GM23338 (cell line): ENCODE measurements at regions not wholly inside any gene's neighbourhood (a gene's known extent, or its start where the extent isn't known, plus 50 kb on each side); places are given as distances from the start of the nearest gene placed in this dataset.

Experiments
- ATAC-seq: fragments of 200-7000 bp; cut with Tn5 transposase; 3 replicates; pipeline ENCODE4 v1.9.1; 2020
- DNase-seq: peaks from one replicate; pipeline ENCODE4 v3.0.0-alpha.2; 2015; ENCODE audit warnings: low spot score
- H2AFZ ChIP-seq: fragments of 200-600 bp; sonication (generic); 2 replicates; pipeline ENCODE4 v1.8.0; 2016; ENCODE audit warnings: antibody characterized with exemption, mild to moderate bottlenecking, moderate library complexity
- H3F3A ChIP-seq: fragments of 200-600 bp; sonication (generic); replicated peaks from 2 replicates; pipeline ENCODE4 v1.8.0; 2017; ENCODE audit warnings: antibody characterized with exemption, mixed run types, low read depth
- H3K27ac ChIP-seq: fragments of 200-600 bp; sonication (generic); 2 replicates; pipeline ENCODE4 v1.6.1; 2016; ENCODE audit warnings: low read depth
- H3K27me3 ChIP-seq: fragments of 200-600 bp; sonication (generic); 2 replicates; pipeline ENCODE4 v1.8.0; 2016; ENCODE audit warnings: mild to moderate bottlenecking, mixed run types, moderate library complexity; ENCODE audit not compliant: insufficient read depth
- H3K36me3 ChIP-seq: fragments of 200-600 bp; sonication (generic); 2 replicates; pipeline ENCODE4 v1.8.0; 2016; ENCODE audit warnings: mild to moderate bottlenecking; ENCODE audit not compliant: insufficient read depth
- H3K4me1 ChIP-seq: fragments of 200-600 bp; sonication (generic); 2 replicates; pipeline ENCODE4 v1.8.0; 2016; ENCODE audit warnings: mild to moderate bottlenecking, moderate library complexity; ENCODE audit not compliant: insufficient read depth
- H3K4me2 ChIP-seq: fragments of 200-600 bp; sonication (generic); 2 replicates; pipeline ENCODE4 v1.7.1; 2017; ENCODE audit warnings: mixed run types
- H3K4me3 ChIP-seq: fragments of 200-600 bp; sonication (generic); 2 replicates; pipeline ENCODE4 v1.6.1; 2016; ENCODE audit warnings: mixed run types
- H3K79me2 ChIP-seq: fragments of 200-600 bp; sonication (generic); replicated peaks from 2 replicates; pipeline ENCODE4 v1.8.0; 2017; ENCODE audit warnings: mild to moderate bottlenecking; ENCODE audit not compliant: insufficient read depth
- H3K9me2 ChIP-seq: fragments of 200-600 bp; sonication (generic); 2 replicates; pipeline ENCODE4 v1.8.0; 2017; ENCODE audit not compliant: insufficient read depth
- H4K20me1 ChIP-seq: fragments of 200-600 bp; sonication (generic); replicated peaks from 2 replicates; pipeline ENCODE4 v1.8.0; 2017; ENCODE audit warnings: mild to moderate bottlenecking; ENCODE audit not compliant: insufficient read depth
- H3K27ac Mint-ChIP-seq: 2 replicates; pipeline ENCODE4 v1.8.0; 2020; ENCODE audit warnings: inconsistent platforms, mild to moderate bottlenecking, moderate library complexity, mixed read lengths
- H3K27me3 Mint-ChIP-seq: 3 replicates; pipeline ENCODE4 v1.8.0; 2022; ENCODE audit warnings: low read depth, mild to moderate bottlenecking, moderate library complexity, mixed read lengths, inconsistent platforms; ENCODE audit not compliant: insufficient read depth, poor library complexity
- H3K36me3 Mint-ChIP-seq: 3 replicates; pipeline ENCODE4 v1.8.0; 2021; ENCODE audit warnings: low read depth, mild to moderate bottlenecking, inconsistent platforms, moderate library complexity, mixed read lengths
- H3K4me1 Mint-ChIP-seq: 3 replicates; pipeline ENCODE4 v1.8.0; 2020; ENCODE audit warnings: mild to moderate bottlenecking, inconsistent platforms, mixed read lengths
- H3K4me3 Mint-ChIP-seq: 3 replicates; pipeline ENCODE4 v1.8.0; 2021; ENCODE audit warnings: moderate library complexity, mild to moderate bottlenecking, inconsistent platforms, mixed read lengths
- H3K9me3 Mint-ChIP-seq: 3 replicates; pipeline ENCODE4 v1.8.0; 2020; ENCODE audit warnings: moderate library complexity, mild to moderate bottlenecking, inconsistent platforms, mixed read lengths
- CREB1 ChIP-seq: fragments of 250-450 bp; sonication (Bioruptor Pico); IDR thresholded peaks from 2 replicates; pipeline ENCODE4 v1.5.0; 2020; ENCODE audit warnings: low read depth, mild to moderate bottlenecking, moderate library complexity
- EZH2 ChIP-seq: fragments of 200-600 bp; sonication (generic); IDR thresholded peaks from one replicate; pipeline ENCODE4 v1.8.0; 2017; ENCODE audit warnings: antibody characterized with exemption, mild to moderate bottlenecking, low read depth; ENCODE audit not compliant: unreplicated experiment
- EZH2phosphoT487 ChIP-seq: fragments of 200-600 bp; sonication (generic); IDR thresholded peaks from one replicate; pipeline ENCODE4 v1.8.1; 2018; ENCODE audit warnings: antibody characterized with exemption; ENCODE audit not compliant: unreplicated experiment
- NANOG ChIP-seq: IDR thresholded peaks from 2 replicates; pipeline ENCODE4 v1.6.1; 2016; ENCODE audit warnings: antibody characterized with exemption, borderline replicate concordance
- POLR2AphosphoS5 ChIP-seq: IDR thresholded peaks from 2 replicates; pipeline ENCODE4 v1.6.1; 2016; ENCODE audit warnings: antibody characterized with exemption, low read depth
- REST ChIP-seq: IDR thresholded peaks from one replicate; pipeline ENCODE4 v1.6.1; 2018; ENCODE audit warnings: antibody characterized with exemption; ENCODE audit not compliant: unreplicated experiment
- STAT1 ChIP-seq: IDR thresholded peaks from one replicate; pipeline ENCODE4 v1.6.1; 2016; ENCODE audit warnings: antibody characterized with exemption; ENCODE audit not compliant: unreplicated experiment
- ZNF114 ChIP-seq: fragments of 250-450 bp; sonication (Bioruptor Pico); IDR thresholded peaks from 2 replicates; pipeline ENCODE4 v1.5.0; 2020; ENCODE audit warnings: mild to moderate bottlenecking, moderate library complexity
- ZNF331 ChIP-seq: fragments of 250-450 bp; sonication (Bioruptor Pico); IDR thresholded peaks from 2 replicates; pipeline ENCODE4 v1.5.0; 2020; ENCODE audit warnings: low read depth, mild to moderate bottlenecking, moderate library complexity
- TF ChIP-seq, protein P1 (sequence below): IDR thresholded peaks from 2 replicates; pipeline ENCODE4 v1.6.1; 2016; ENCODE audit warnings: antibody characterized with exemption
- TF ChIP-seq, protein P2 (sequence below), 2 experiments: fragments of 200-600 bp in 1 of 2; sonication (generic) in 1 of 2; conservative IDR thresholded peaks; 2 replicates each; pipeline versions ENCODE4 v1.5.1 to v1.6.1; 2016 to 2017; ENCODE audit warnings: antibody characterized with exemption in 2 of 2, low read depth in 2 of 2, mild to moderate bottlenecking in 2 of 2, moderate library complexity in 1 of 2
- TF ChIP-seq, protein P3 (sequence below): fragments of 250-450 bp; sonication (Bioruptor Pico); IDR thresholded peaks from 2 replicates; pipeline ENCODE4 v1.5.0; 2020; ENCODE audit warnings: mild to moderate bottlenecking, moderate library complexity

DNA sequence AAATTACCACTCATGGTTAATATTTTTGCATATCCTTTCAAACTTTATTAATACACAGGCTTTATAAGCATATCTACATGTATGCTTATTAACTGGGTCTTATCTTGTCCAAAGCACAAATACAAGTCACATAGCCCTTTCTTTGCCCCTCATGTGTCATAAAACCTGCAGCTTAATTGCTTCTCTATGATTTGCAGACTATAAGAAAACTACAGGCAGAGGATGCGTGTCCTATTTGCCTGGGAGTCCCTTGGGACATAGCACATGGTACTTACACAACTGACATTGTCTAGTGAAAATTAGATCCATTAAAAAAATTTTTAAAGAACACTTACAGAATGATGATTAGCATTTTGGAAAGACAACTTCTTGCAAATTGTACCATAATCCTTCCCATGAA is 190.5 kb upstream of the PLEKHA5 start (continued):
- TF ChIP-seq ZNF114 (CRISPR knock-in tag) = no peak
- TF ChIP-seq REST = no peak
- no peak for TF ChIP-seq STAT1
- TF ChIP-seq, protein P1, sequence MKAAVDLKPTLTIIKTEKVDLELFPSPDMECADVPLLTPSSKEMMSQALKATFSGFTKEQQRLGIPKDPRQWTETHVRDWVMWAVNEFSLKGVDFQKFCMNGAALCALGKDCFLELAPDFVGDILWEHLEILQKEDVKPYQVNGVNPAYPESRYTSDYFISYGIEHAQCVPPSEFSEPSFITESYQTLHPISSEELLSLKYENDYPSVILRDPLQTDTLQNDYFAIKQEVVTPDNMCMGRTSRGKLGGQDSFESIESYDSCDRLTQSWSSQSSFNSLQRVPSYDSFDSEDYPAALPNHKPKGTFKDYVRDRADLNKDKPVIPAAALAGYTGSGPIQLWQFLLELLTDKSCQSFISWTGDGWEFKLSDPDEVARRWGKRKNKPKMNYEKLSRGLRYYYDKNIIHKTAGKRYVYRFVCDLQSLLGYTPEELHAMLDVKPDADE = no peak
- TF ChIP-seq, protein P2, sequence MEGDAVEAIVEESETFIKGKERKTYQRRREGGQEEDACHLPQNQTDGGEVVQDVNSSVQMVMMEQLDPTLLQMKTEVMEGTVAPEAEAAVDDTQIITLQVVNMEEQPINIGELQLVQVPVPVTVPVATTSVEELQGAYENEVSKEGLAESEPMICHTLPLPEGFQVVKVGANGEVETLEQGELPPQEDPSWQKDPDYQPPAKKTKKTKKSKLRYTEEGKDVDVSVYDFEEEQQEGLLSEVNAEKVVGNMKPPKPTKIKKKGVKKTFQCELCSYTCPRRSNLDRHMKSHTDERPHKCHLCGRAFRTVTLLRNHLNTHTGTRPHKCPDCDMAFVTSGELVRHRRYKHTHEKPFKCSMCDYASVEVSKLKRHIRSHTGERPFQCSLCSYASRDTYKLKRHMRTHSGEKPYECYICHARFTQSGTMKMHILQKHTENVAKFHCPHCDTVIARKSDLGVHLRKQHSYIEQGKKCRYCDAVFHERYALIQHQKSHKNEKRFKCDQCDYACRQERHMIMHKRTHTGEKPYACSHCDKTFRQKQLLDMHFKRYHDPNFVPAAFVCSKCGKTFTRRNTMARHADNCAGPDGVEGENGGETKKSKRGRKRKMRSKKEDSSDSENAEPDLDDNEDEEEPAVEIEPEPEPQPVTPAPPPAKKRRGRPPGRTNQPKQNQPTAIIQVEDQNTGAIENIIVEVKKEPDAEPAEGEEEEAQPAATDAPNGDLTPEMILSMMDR (conservative IDR thresholded peaks at IDR 0.05; ENCODE audit: low read depth in 2 of 2) = no peak
- TF ChIP-seq CREB1 (CRISPR knock-in tag) = no peak
- no peak for TF ChIP-seq NANOG
- TF ChIP-seq EZH2phosphoT487 = no peak
- no peak for TF ChIP-seq EZH2

DNA sequence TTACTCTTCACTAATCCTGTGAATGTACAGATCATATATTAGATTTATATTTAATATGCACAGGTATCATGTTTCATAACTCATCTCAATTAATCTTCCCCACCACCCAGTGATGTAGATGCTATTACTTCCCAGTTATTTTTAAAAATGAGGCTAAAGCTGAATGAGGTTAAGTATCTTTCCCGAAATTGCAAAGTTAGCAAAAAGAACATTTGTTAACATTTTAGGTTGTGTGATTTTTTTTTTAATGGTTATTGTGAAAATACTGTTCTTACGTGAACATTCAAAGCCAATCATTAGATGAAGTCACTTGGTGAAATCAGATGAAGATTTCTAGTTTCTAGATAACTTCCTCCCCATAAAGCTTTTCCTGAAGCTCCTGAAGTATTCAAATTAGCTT is 186.9 kb upstream of the PLEKHA5 start:
- Histone ChIP-seq H3K4me3 (no peak overlapping the region), H3K4me2 (no peak overlapping the region), H3K27me3 (no peaks in the 10 kb centered on the region), H2AFZ (peak overlapping the region; percentile 39; the same call in 1 of the 2 replicates), H3K79me2 (no peaks in the 10 kb centered on the region), H3K27ac (no peak overlapping the region), H4K20me1 (no peaks in the 10 kb centered on the region), H3F3A (no peaks in the 10 kb centered on the region), H3K36me3 (no peaks in the 10 kb centered on the region), H3K9me2 (peaks cover 8% of the 10 kb centered on the region; the same call in 1 of the 2 replicates), H3K4me1 (no peaks in the 10 kb centered on the region)
- DNase-seq (no peak), ATAC-seq (no peak)
- Mint-ChIP-seq H3K27me3 (peaks cover 2% of the 10 kb centered on the region), H3K4me3 (no peak overlapping the region), H3K9me3 (no peaks in the 10 kb centered on the region; the same call in 2 of the 3 replicates), H3K36me3 (no peaks in the 10 kb centered on the region), H3K27ac (no peak overlapping the region), H3K4me1 (peaks cover 6% of the 10 kb centered on the region; the same call in 2 of the 3 replicates)
- TF ChIP-seq POLR2AphosphoS5 (no peak), ZNF331 (CRISPR knock-in tag) (no peak), EZH2phosphoT487 (no peak)
- TF ChIP-seq, protein P3, sequence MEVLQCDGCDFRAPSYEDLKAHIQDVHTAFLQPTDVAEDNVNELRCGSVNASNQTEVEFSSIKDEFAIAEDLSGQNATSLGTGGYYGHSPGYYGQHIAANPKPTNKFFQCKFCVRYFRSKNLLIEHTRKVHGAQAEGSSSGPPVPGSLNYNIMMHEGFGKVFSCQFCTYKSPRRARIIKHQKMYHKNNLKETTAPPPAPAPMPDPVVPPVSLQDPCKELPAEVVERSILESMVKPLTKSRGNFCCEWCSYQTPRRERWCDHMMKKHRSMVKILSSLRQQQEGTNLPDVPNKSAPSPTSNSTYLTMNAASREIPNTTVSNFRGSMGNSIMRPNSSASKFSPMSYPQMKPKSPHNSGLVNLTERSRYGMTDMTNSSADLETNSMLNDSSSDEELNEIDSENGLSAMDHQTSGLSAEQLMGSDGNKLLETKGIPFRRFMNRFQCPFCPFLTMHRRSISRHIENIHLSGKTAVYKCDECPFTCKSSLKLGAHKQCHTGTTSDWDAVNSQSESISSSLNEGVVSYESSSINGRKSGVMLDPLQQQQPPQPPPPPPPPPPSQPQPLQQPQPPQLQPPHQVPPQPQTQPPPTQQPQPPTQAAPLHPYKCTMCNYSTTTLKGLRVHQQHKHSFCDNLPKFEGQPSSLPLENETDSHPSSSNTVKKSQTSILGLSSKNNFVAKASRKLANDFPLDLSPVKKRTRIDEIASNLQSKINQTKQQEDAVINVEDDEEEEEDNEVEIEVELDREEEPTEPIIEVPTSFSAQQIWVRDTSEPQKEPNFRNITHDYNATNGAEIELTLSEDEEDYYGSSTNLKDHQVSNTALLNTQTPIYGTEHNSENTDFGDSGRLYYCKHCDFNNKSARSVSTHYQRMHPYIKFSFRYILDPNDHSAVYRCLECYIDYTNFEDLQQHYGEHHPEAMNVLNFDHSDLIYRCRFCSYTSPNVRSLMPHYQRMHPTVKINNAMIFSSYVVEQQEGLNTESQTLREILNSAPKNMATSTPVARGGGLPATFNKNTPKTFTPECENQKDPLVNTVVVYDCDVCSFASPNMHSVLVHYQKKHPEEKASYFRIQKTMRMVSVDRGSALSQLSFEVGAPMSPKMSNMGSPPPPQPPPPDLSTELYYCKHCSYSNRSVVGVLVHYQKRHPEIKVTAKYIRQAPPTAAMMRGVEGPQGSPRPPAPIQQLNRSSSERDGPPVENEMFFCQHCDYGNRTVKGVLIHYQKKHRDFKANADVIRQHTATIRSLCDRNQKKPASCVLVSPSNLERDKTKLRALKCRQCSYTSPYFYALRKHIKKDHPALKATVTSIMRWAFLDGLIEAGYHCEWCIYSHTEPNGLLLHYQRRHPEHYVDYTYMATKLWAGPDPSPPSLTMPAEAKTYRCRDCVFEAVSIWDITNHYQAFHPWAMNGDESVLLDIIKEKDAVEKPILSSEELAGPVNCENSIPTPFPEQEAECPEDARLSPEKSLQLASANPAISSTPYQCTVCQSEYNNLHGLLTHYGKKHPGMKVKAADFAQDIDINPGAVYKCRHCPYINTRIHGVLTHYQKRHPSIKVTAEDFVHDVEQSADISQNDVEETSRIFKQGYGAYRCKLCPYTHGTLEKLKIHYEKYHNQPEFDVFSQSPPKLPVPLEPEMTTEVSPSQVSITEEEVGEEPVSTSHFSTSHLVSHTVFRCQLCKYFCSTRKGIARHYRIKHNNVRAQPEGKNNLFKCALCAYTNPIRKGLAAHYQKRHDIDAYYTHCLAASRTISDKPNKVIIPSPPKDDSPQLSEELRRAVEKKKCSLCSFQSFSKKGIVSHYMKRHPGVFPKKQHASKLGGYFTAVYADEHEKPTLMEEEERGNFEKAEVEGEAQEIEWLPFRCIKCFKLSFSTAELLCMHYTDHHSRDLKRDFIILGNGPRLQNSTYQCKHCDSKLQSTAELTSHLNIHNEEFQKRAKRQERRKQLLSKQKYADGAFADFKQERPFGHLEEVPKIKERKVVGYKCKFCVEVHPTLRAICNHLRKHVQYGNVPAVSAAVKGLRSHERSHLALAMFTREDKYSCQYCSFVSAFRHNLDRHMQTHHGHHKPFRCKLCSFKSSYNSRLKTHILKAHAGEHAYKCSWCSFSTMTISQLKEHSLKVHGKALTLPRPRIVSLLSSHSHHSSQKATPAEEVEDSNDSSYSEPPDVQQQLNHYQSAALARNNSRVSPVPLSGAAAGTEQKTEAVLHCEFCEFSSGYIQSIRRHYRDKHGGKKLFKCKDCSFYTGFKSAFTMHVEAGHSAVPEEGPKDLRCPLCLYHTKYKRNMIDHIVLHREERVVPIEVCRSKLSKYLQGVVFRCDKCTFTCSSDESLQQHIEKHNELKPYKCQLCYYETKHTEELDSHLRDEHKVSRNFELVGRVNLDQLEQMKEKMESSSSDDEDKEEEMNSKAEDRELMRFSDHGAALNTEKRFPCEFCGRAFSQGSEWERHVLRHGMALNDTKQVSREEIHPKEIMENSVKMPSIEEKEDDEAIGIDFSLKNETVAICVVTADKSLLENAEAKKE = no peak
- TF ChIP-seq, protein P1 = no peak
